ENCODE measurements at regions not wholly inside any gene's neighbourhood (a gene's known extent, or its start where the extent isn't known, plus 50 kb on each side); places are given as distances from the start of the nearest gene placed in this dataset.
"Not testable (repeated sequence)": the region's sequence is repeated elsewhere in the genome, so short reads cannot be mapped to it uniquely, and the experiment has no call there.

- no peak for DNase-seq (ENCODE audit: low read depth, low spot score)
Observed at GRCh38 chr20:53872561-53873229, 197.7 kb downstream of the BCAS1 start.

- DNase-seq (ENCODE audit: low read depth, low spot score): no peak
Observed at GRCh38 chr20:53872081-53872541, 198.3 kb downstream of the BCAS1 start.

GRCh38 chr20:53871541-53871940 is 198.9 kb downstream of the BCAS1 start:
- DNase-seq (ENCODE audit: low read depth, low spot score): no peak

- no peak for DNase-seq (ENCODE audit: low read depth, low spot score)
Observed at GRCh38 chr20:53870426-53871315, 199.7 kb downstream of the BCAS1 start.

GRCh38 chr20:53869466-53870258 is 200.7 kb downstream of the BCAS1 start:
- no peak for DNase-seq (ENCODE audit: low read depth, low spot score)

- DNase-seq (ENCODE audit: low read depth, low spot score): no peak
Observed at GRCh38 chr20:53867741-53868351, 202.5 kb downstream of the BCAS1 start.

- no peak for DNase-seq (ENCODE audit: low read depth, low spot score)
Observed at GRCh38 chr20:53866794-53867740, 203.3 kb downstream of the BCAS1 start.

- DNase-seq (ENCODE audit: low read depth, low spot score): no peak
Observed at GRCh38 chr20:53865901-53866793, 204.2 kb downstream of the BCAS1 start.

- not testable (repeated sequence) for DNase-seq (ENCODE audit: low read depth, low spot score)
Observed at GRCh38 chr20:53864765-53865683, 205.4 kb downstream of the BCAS1 start.

- not testable (repeated sequence) for DNase-seq (ENCODE audit: low read depth, low spot score)
Observed at GRCh38 chr20:53863923-53864641, 206.3 kb downstream of the BCAS1 start.

GRCh38 chr20:53863535-53863922 is 206.9 kb downstream of the BCAS1 start:
- DNase-seq (ENCODE audit: low read depth, low spot score): not testable (repeated sequence)

GRCh38 chr20:53863039-53863438 is 207.4 kb downstream of the BCAS1 start:
- not testable (repeated sequence) for DNase-seq (ENCODE audit: low read depth, low spot score)

GRCh38 chr20:53862490-53862889 is 207.9 kb downstream of the BCAS1 start:
- not testable (repeated sequence) for DNase-seq (ENCODE audit: low read depth, low spot score)

GRCh38 chr20:53862136-53862397 is 208.3 kb downstream of the BCAS1 start:
- DNase-seq (ENCODE audit: low read depth, low spot score): not testable (repeated sequence)

- no peak for DNase-seq (ENCODE audit: low read depth, low spot score)
Observed at GRCh38 chr20:53859684-53860083, 210.7 kb downstream of the BCAS1 start.

GRCh38 chr20:53859009-53859408 is 211.4 kb downstream of the BCAS1 start:
- not testable (repeated sequence) for DNase-seq (ENCODE audit: low read depth, low spot score)

GRCh38 chr20:53858516-53858915 is 211.9 kb downstream of the BCAS1 start:
- not testable (repeated sequence) for DNase-seq (ENCODE audit: low read depth, low spot score)

GRCh38 chr20:53857723-53858236 is 212.6 kb downstream of the BCAS1 start:
- DNase-seq (ENCODE audit: low read depth, low spot score): no peak

Measured in brain pericyte (primary cell).